D721Med (cell line): ENCODE measurements at regions not wholly inside any gene's neighbourhood (a gene's known extent, or its start where the extent isn't known, plus 50 kb on each side); places are given as distances from the start of the nearest gene placed in this dataset.

Experiments used
- DNase-seq: peaks from one replicate; pipeline ENCODE4 v3.0.0; 2011; ENCODE audit warnings: low spot score; ENCODE audit not compliant: insufficient read length
- FAIRE-seq: peaks from 2 replicates; lab custom pipeline; 2011; peaks lifted over from hg19 to GRCh38; lab: Jason Lieb, UNC
- TF ChIP-seq, protein P1 (sequence below): IDR thresholded peaks from 2 replicates; pipeline ENCODE4 v1.5.1; 2012; ENCODE audit warnings: mild to moderate bottlenecking, control low read depth; ENCODE audit not compliant: insufficient read depth; ENCODE audit errors: missing control alignments

GRCh38 chr11:92855607-92856405 lies 113.6 kb upstream of the MTNR1B start:
- FAIRE-seq = no peak

DNA sequence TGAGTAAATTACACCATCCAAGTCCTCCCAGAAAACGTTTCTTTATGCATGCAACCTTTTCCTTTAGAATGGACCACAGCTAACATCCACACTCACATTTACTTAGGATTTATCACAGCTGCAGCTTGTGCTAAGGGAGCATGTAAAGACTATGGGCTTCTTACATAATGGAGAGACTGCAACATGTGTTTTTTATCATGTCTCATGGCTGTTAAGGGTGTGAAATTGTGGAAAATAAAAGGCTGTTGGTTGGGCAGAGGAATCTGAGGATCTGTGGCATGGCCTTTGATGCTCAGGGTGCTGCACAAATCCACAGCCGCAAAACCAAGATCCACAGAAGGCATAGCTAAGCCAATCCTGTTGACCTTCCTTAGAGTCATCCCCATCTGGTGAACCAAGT lies 112.0 kb upstream of the MTNR1B start:
- FAIRE-seq = no peak
- no peak for DNase-seq
- TF ChIP-seq, protein P1, sequence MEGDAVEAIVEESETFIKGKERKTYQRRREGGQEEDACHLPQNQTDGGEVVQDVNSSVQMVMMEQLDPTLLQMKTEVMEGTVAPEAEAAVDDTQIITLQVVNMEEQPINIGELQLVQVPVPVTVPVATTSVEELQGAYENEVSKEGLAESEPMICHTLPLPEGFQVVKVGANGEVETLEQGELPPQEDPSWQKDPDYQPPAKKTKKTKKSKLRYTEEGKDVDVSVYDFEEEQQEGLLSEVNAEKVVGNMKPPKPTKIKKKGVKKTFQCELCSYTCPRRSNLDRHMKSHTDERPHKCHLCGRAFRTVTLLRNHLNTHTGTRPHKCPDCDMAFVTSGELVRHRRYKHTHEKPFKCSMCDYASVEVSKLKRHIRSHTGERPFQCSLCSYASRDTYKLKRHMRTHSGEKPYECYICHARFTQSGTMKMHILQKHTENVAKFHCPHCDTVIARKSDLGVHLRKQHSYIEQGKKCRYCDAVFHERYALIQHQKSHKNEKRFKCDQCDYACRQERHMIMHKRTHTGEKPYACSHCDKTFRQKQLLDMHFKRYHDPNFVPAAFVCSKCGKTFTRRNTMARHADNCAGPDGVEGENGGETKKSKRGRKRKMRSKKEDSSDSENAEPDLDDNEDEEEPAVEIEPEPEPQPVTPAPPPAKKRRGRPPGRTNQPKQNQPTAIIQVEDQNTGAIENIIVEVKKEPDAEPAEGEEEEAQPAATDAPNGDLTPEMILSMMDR = no peak

More at GRCh38 chr11:92855607-92856405, 113.6 kb upstream of the MTNR1B start:
- DNase-seq = no peak
- TF ChIP-seq, protein P1 = no peak

- TF ChIP-seq, protein P1 = no peak
Observed at GRCh38 chr11:92859156-92859690, 110.2 kb upstream of the MTNR1B start.

GRCh38 chr11:92861634-92862033 lies 107.8 kb upstream of the MTNR1B start:
- TF ChIP-seq, protein P1 = no peak
- DNase-seq (no peak), FAIRE-seq (no peak)

More at GRCh38 chr11:92859156-92859690, 110.2 kb upstream of the MTNR1B start:
- DNase-seq (no peak), FAIRE-seq (no peak)

DNA sequence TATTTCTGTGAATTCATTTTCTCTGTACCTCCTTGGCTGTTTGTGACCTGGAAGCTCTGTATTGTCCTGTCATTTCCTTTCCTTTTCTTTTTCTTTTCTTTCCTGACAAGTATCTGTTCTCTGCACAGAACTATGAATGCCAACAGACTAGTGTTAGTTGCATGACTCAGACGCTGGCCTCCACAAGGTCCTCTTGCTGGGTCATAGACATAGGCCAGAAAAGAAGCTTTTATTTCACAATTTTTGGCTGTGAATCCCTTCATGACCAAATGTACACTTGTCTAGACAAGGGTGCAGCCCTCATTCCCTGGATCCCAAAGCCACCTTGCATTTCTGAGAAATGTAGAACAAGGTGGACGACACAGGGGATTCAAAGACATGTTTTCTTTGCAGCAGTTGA lies 104.1 kb upstream of the MTNR1B start:
- TF ChIP-seq, protein P1 = no peak
- no peak for DNase-seq
- FAIRE-seq = no peak

DNA sequence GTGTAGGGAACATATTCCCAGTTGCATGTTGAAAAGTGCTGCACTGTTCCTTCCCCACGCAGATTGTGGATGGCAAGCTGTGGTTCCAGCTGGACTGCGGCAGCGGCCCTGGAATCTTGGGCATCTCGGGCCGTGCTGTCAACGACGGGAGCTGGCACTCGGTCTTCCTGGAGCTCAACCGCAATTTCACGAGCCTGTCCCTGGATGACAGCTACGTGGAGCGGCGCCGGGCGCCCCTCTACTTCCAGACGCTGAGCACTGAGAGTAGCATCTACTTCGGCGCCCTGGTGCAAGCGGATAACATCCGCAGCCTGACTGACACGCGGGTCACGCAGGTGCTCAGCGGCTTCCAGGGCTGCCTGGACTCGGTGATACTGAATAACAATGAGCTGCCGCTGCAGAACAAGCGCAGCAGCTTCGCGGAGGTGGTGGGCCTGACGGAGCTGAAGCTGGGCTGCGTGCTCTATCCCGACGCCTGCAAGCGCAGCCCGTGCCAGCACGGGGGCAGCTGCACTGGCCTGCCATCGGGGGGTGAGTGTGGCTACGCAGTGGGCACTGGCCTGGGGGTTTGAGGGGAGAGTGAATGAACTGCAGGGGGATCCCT lies 102.7 kb upstream of the MTNR1B start:
- FAIRE-seq (no peak), DNase-seq (no peak)
- TF ChIP-seq, protein P1 = no peak
